ENCODE measurements at regions not wholly inside any gene's neighbourhood (a gene's known extent, or its start where the extent isn't known, plus 50 kb on each side); places are given as distances from the start of the nearest gene placed in this dataset.

GRCh38 chr9:80873861-80874260, 815.5 kb downstream of the TLE1 start:
- ATAC-seq, result no peak
- in situ Hi-C loops (cut with MboI; ENCODE audit: low sequenced_read_pairs in 4 of 4), result no loop called here

GRCh38 chr9:80871596-80871995, 817.8 kb downstream of the TLE1 start:
- TF ChIP-seq CTCF (IDR thresholded peaks at IDR 0.05 in 4 of 5, conservative IDR thresholded peaks at IDR 0.05 in 1 of 5) (no peak), POLR2A (IDR thresholded peaks at IDR 0.05) (no peak)
- in situ Hi-C loops (cut with MboI; ENCODE audit: low sequenced_read_pairs in 4 of 4), result no loop called here

More at GRCh38 chr9:80873861-80874260, 815.5 kb downstream of the TLE1 start:
- intact Hi-C loops (cut with DNase I; ENCODE audit: low total_unique reads), result no loop called here
- Histone ChIP-seq H3K9me3 (no peaks in the 10 kb centered on the region), H3K4me1 (no peaks in the 10 kb centered on the region), H3K36me3 (no peaks in the 10 kb centered on the region), H3K4me3 (no peak overlapping the region), H3K27ac (no peak overlapping the region), H3K27me3 (no peaks in the 10 kb centered on the region)
- no peak for TF ChIP-seq POLR2A (IDR thresholded peaks at IDR 0.05)
- TF ChIP-seq CTCF (IDR thresholded peaks at IDR 0.05 in 4 of 5, conservative IDR thresholded peaks at IDR 0.05 in 1 of 5), result no peak
- DNase-seq, result no peak

GRCh38 chr9:80867731-80868130, 821.6 kb downstream of the TLE1 start:
- in situ Hi-C loops (cut with MboI; ENCODE audit: low sequenced_read_pairs in 4 of 4), result no loop called here
- Histone ChIP-seq H3K4me3 (no peak overlapping the region), H3K27me3 (no peaks in the 10 kb centered on the region), H3K27ac (no peak overlapping the region), H3K4me1 (no peaks in the 10 kb centered on the region), H3K36me3 (no peaks in the 10 kb centered on the region), H3K9me3 (no peaks in the 10 kb centered on the region)
- TF ChIP-seq CTCF (IDR thresholded peaks at IDR 0.05 in 4 of 5, conservative IDR thresholded peaks at IDR 0.05 in 1 of 5), result no peak
- TF ChIP-seq POLR2A (IDR thresholded peaks at IDR 0.05), result no peak
- intact Hi-C loops (cut with DNase I; ENCODE audit: low total_unique reads), result no loop called here
- no peak for DNase-seq
- ATAC-seq, result no peak

More at GRCh38 chr9:80871596-80871995, 817.8 kb downstream of the TLE1 start:
- Histone ChIP-seq H3K4me1 (no peaks in the 10 kb centered on the region), H3K36me3 (no peaks in the 10 kb centered on the region), H3K4me3 (no peak overlapping the region), H3K9me3 (no peaks in the 10 kb centered on the region), H3K27me3 (no peaks in the 10 kb centered on the region), H3K27ac (no peak overlapping the region)
- intact Hi-C loops (cut with DNase I; ENCODE audit: low total_unique reads), result no loop called here
- no peak for DNase-seq
- ATAC-seq, result no peak

GRCh38 chr9:80866576-80867227, 822.6 kb downstream of the TLE1 start:
- no peak overlapping the region for H3K27ac ChIP-seq
- no peaks in the 10 kb centered on the region for H3K27me3 ChIP-seq
- no peak for TF ChIP-seq POLR2A (IDR thresholded peaks at IDR 0.05)
- no peak for TF ChIP-seq CTCF (IDR thresholded peaks at IDR 0.05 in 4 of 5, conservative IDR thresholded peaks at IDR 0.05 in 1 of 5)
- ATAC-seq, result no peak
- no peaks in the 10 kb centered on the region for H3K4me1 ChIP-seq
- no peak for DNase-seq
- H3K9me3 ChIP-seq, result no peaks in the 10 kb centered on the region
- intact Hi-C loops (cut with DNase I; ENCODE audit: low total_unique reads), result no loop called here
- in situ Hi-C loops (cut with MboI; ENCODE audit: low sequenced_read_pairs in 4 of 4), result no loop called here
- H3K4me3 ChIP-seq, result no peak overlapping the region
- no peaks in the 10 kb centered on the region for H3K36me3 ChIP-seq

- in situ Hi-C loops (cut with MboI; ENCODE audit: low sequenced_read_pairs in 4 of 4), result no loop called here
Observed at GRCh38 chr9:80866121-80866520, 823.2 kb downstream of the TLE1 start.

More at GRCh38 chr9:80866121-80866520, 823.2 kb downstream of the TLE1 start:
- Histone ChIP-seq H3K4me3 (no peak overlapping the region), H3K9me3 (no peaks in the 10 kb centered on the region), H3K27me3 (no peaks in the 10 kb centered on the region), H3K36me3 (no peaks in the 10 kb centered on the region), H3K4me1 (no peaks in the 10 kb centered on the region), H3K27ac (no peak overlapping the region)
- DNase-seq (no peak), ATAC-seq (no peak)
- intact Hi-C loops (cut with DNase I; ENCODE audit: low total_unique reads), result no loop called here
- TF ChIP-seq CTCF (IDR thresholded peaks at IDR 0.05 in 4 of 5, conservative IDR thresholded peaks at IDR 0.05 in 1 of 5) (no peak), POLR2A (IDR thresholded peaks at IDR 0.05) (no peak)
